Thyroid gland (tissue), 4 donors: ENCODE measurements at regions not wholly inside any gene's neighbourhood (a gene's known extent, or its start where the extent isn't known, plus 50 kb on each side); places are given as distances from the start of the nearest gene placed in this dataset.

Source experiments
- CTCF ChIP-seq, 6 experiments: fragments of 200-600 bp in 3 of 6; fragments of 450-650 bp in 3 of 6; sonication (generic) in 3 of 6; IDR thresholded peaks; one replicate each; pipeline ENCODE4 v1.5.1; 2016 to 2019; ENCODE audit warnings: antibody characterized with exemption in 6 of 6, mild to moderate bottlenecking in 2 of 6, inconsistent platforms in 1 of 6, moderate library complexity in 1 of 6
- POLR2A ChIP-seq, 2 donors: fragments of 450-650 bp; IDR thresholded peaks; one replicate each; pipeline ENCODE4 v1.6.1; 2017; ENCODE audit warnings: antibody characterized with exemption in 2 of 2, mild to moderate bottlenecking in 2 of 2, moderate library complexity in 1 of 2

- TF ChIP-seq CTCF (IDR thresholded peaks at IDR 0.05): no peak
- no peak for TF ChIP-seq POLR2A (IDR thresholded peaks at IDR 0.05)
These were observed 416.8 kb downstream of the ETNK1 start for GRCh38 chr12:23041774-23042173.
